H9 (cell line): ENCODE measurements at regions not wholly inside any gene's neighbourhood (a gene's known extent, or its start where the extent isn't known, plus 50 kb on each side); places are given as distances from the start of the nearest gene placed in this dataset.

Experiments used
- DNase-seq: peaks from one replicate; pipeline ENCODE4 v3.0.0-alpha.2; 2017
- H2AFZ ChIP-seq: one replicate; pipeline ENCODE4 v1.6.1; 2013; ENCODE audit warnings: mild to moderate bottlenecking, low read length, control low read depth, moderate library complexity
- H2AK5ac ChIP-seq: 2 replicates; pipeline ENCODE4 v1.6.1; 2013; ENCODE audit warnings: low read length, control low read depth, mixed read lengths; ENCODE audit not compliant: insufficient read length
- H2BK120ac ChIP-seq: one replicate; pipeline ENCODE4 v1.6.1; 2013; ENCODE audit warnings: low read depth, mild to moderate bottlenecking, low read length, control low read depth, inconsistent platforms; ENCODE audit not compliant: poor library complexity, severe bottlenecking
- H2BK12ac ChIP-seq: 2 replicates; pipeline ENCODE4 v1.6.1; 2013; ENCODE audit warnings: low read length, control low read depth, mixed read lengths, low read depth; ENCODE audit not compliant: insufficient read length
- H2BK15ac ChIP-seq: 2 replicates; pipeline ENCODE4 v1.6.1; 2013; ENCODE audit warnings: low read depth, low read length, control low read depth
- H2BK20ac ChIP-seq: one replicate; pipeline ENCODE4 v1.6.1; 2013; ENCODE audit warnings: low read depth, mild to moderate bottlenecking, low read length, control low read depth, inconsistent platforms; ENCODE audit not compliant: poor library complexity, severe bottlenecking
- H2BK5ac ChIP-seq: 2 replicates; pipeline ENCODE4 v1.6.1; 2013; ENCODE audit warnings: low read length, control low read depth, mixed read lengths; ENCODE audit not compliant: insufficient read length
- H3K14ac ChIP-seq: 2 replicates; pipeline ENCODE4 v1.6.1; 2013; ENCODE audit warnings: low read length, control low read depth; ENCODE audit not compliant: insufficient read depth
- H3K18ac ChIP-seq: 2 replicates; pipeline ENCODE4 v1.6.1; 2013; ENCODE audit warnings: low read depth, mild to moderate bottlenecking, mixed read lengths, low read length, control low read depth; ENCODE audit not compliant: insufficient read length
- H3K23ac ChIP-seq: 2 replicates; pipeline ENCODE4 v1.6.1; 2013; ENCODE audit warnings: low read length, control low read depth, mixed read lengths, low read depth; ENCODE audit not compliant: insufficient read length
- H3K23me2 ChIP-seq: 2 replicates; pipeline ENCODE4 v1.6.1; 2013; ENCODE audit warnings: low read depth, mild to moderate bottlenecking, mixed read lengths, low read length, control low read depth; ENCODE audit not compliant: insufficient read length, poor library complexity, severe bottlenecking
- H3K27ac ChIP-seq: 2 replicates; pipeline ENCODE4 v1.5.1; 2013; ENCODE audit warnings: low read length, control low read depth, mixed read lengths, low read depth; ENCODE audit not compliant: insufficient read length
- H3K27me3 ChIP-seq: 2 replicates; pipeline ENCODE4 v1.6.1; 2013; ENCODE audit warnings: low read length, control low read depth, inconsistent platforms; ENCODE audit not compliant: insufficient read depth
- H3K4ac ChIP-seq: 2 replicates; pipeline ENCODE4 v1.6.1; 2013; ENCODE audit warnings: low read depth, mild to moderate bottlenecking, control low read depth, inconsistent platforms, low read length, moderate library complexity
- H3K4me1 ChIP-seq: 2 replicates; pipeline ENCODE4 v1.6.1; 2013; ENCODE audit warnings: low read length, control low read depth, inconsistent platforms; ENCODE audit not compliant: insufficient read depth
- H3K4me2 ChIP-seq: 2 replicates; pipeline ENCODE4 v1.6.1; 2013; ENCODE audit warnings: low read length, control low read depth, mixed read lengths; ENCODE audit not compliant: insufficient read length, insufficient read depth
- H3K56ac ChIP-seq: 2 replicates; pipeline ENCODE4 v1.6.1; 2013; ENCODE audit warnings: low read depth, mild to moderate bottlenecking, mixed read lengths, low read length, control low read depth; ENCODE audit not compliant: insufficient read length
- H3K79me1 ChIP-seq: 2 replicates; pipeline ENCODE4 v1.6.1; 2013; ENCODE audit warnings: low read depth, mild to moderate bottlenecking, moderate library complexity, low read length, control low read depth, inconsistent platforms; ENCODE audit not compliant: insufficient read depth, poor library complexity, severe bottlenecking
- H3K79me2 ChIP-seq: 2 replicates; pipeline ENCODE4 v1.6.1; 2013; ENCODE audit warnings: low read length, control low read depth, inconsistent platforms; ENCODE audit not compliant: insufficient read depth
- H3K9ac ChIP-seq: 2 replicates; pipeline ENCODE4 v1.6.1; 2013; ENCODE audit warnings: low read length, control low read depth, mixed read lengths; ENCODE audit not compliant: insufficient read length; ENCODE audit errors: extremely low read depth
- H3K9me3 ChIP-seq: one replicate; pipeline ENCODE4 v1.6.1; 2013; ENCODE audit warnings: low read depth, low read length, inconsistent platforms; ENCODE audit not compliant: control insufficient read depth
- H3T11ph ChIP-seq: one replicate; pipeline ENCODE4 v1.6.1; 2013; ENCODE audit warnings: mild to moderate bottlenecking, low read length, control low read depth, inconsistent platforms
- H4K20me1 ChIP-seq: one replicate; pipeline ENCODE4 v1.6.1; 2013; ENCODE audit not compliant: control insufficient read depth, insufficient read length, insufficient read depth
- H4K5ac ChIP-seq: 2 replicates; pipeline ENCODE4 v1.6.1; 2013; ENCODE audit warnings: low read depth, mild to moderate bottlenecking, mixed read lengths, low read length, control low read depth; ENCODE audit not compliant: insufficient read length
- H4K8ac ChIP-seq: replicated peaks from 2 replicates; pipeline ENCODE4 v1.6.1; 2013; ENCODE audit warnings: low read length, control low read depth, mixed read lengths, low read depth; ENCODE audit not compliant: insufficient read length
- H4K91ac ChIP-seq: 2 replicates; pipeline ENCODE4 v1.6.1; 2013; ENCODE audit warnings: low read depth, mild to moderate bottlenecking, moderate library complexity, mixed read lengths, low read length, control low read depth; ENCODE audit not compliant: insufficient read length
- H3K27ac Mint-ChIP-seq, 3 experiments: 2 replicates in 2 of 3; 3 replicates in 1 of 3; pipeline ENCODE4 v1.8.0; 2020 to 2021; ENCODE audit warnings: mixed read lengths in 3 of 3, mild to moderate bottlenecking in 1 of 3, moderate library complexity in 1 of 3
- H3K27me3 Mint-ChIP-seq: 2 replicates; pipeline ENCODE4 v1.8.0; 2021; ENCODE audit warnings: low read depth, mild to moderate bottlenecking, moderate library complexity, mixed read lengths
- H3K36me3 Mint-ChIP-seq, 3 experiments: 2 replicates in 2 of 3; 3 replicates in 1 of 3; pipeline ENCODE4 v1.8.0; 2020 to 2021; ENCODE audit warnings: low read depth in 3 of 3, mixed read lengths in 3 of 3; ENCODE audit not compliant: insufficient read depth in 1 of 3
- H3K4me1 Mint-ChIP-seq, 2 experiments: 2 replicates each; pipeline ENCODE4 v1.8.0; 2020; ENCODE audit warnings: mixed read lengths in 2 of 2
- H3K4me3 Mint-ChIP-seq, 2 experiments: 2 replicates in 1 of 2; 3 replicates in 1 of 2; pipeline ENCODE4 v1.8.0; 2020 to 2021; ENCODE audit warnings: mild to moderate bottlenecking in 2 of 2, mixed read lengths in 2 of 2, moderate library complexity in 1 of 2
- H3K9me3 Mint-ChIP-seq, 2 experiments: 2 replicates in 1 of 2; 3 replicates in 1 of 2; pipeline ENCODE4 v1.8.0; 2020; ENCODE audit warnings: mild to moderate bottlenecking in 2 of 2, mixed read lengths in 2 of 2, moderate library complexity in 1 of 2
- WGBS: extraction: QIAGEN DNeasy Blood & Tissue Kit; methylation state at CpG from one replicate; pipeline ENCODE4 v1.1.7; 2013; ENCODE audit warnings: missing lambda C conversion rate, low lambda C conversion rate, mixed read lengths; ENCODE audit not compliant: insufficient read length; ENCODE audit errors: extremely low coverage; 5-methylcytosine and 5-hydroxymethylcytosine counted together
- TF ChIP-seq, protein P1 (sequence below): fragments of 200-600 bp; sonication (generic); conservative IDR thresholded peaks from 3 replicates; pipeline ENCODE4 v1.8.0; 2021; ENCODE audit warnings: antibody characterized with exemption, mild to moderate bottlenecking

DNA sequence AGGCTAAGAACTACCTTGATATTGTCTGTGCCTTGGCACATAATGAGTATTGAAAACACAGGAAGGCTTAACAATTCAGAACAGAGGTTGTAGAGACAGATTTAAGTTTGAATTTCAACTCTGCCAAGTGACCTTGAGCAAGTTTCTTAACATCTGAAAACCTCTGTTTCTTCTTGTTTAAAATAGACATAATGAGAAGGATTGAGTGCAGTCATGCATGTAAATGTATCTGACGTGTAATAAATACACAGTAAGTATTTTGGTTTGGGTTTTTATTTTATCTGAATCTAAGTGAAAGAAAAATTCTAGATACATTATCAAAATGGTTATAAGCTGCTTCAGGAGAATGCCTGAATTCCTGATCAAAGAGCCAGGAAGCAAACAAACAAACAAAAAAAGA lies 111.9 kb downstream of the ANXA5 start:
- no peaks in the 10 kb centered on the region for H3K4me1 ChIP-seq
- H2BK5ac ChIP-seq: no peak overlapping the region
- H3K27ac ChIP-seq: no peak overlapping the region
- H3K14ac ChIP-seq: no peak overlapping the region
- WGBS: no CpG with 5 or more reads among the region's 1 CpG
- H2BK120ac ChIP-seq: no peak overlapping the region
- H3K56ac ChIP-seq: no peak overlapping the region
- H3K9me3 ChIP-seq: no peaks in the 10 kb centered on the region
- H4K91ac ChIP-seq: no peak overlapping the region
- no peak overlapping the region for H2BK20ac ChIP-seq
- H4K20me1 ChIP-seq: no peaks in the 10 kb centered on the region
- no peak overlapping the region for H3T11ph ChIP-seq
- DNase-seq: no peak
- TF ChIP-seq, protein P1, sequence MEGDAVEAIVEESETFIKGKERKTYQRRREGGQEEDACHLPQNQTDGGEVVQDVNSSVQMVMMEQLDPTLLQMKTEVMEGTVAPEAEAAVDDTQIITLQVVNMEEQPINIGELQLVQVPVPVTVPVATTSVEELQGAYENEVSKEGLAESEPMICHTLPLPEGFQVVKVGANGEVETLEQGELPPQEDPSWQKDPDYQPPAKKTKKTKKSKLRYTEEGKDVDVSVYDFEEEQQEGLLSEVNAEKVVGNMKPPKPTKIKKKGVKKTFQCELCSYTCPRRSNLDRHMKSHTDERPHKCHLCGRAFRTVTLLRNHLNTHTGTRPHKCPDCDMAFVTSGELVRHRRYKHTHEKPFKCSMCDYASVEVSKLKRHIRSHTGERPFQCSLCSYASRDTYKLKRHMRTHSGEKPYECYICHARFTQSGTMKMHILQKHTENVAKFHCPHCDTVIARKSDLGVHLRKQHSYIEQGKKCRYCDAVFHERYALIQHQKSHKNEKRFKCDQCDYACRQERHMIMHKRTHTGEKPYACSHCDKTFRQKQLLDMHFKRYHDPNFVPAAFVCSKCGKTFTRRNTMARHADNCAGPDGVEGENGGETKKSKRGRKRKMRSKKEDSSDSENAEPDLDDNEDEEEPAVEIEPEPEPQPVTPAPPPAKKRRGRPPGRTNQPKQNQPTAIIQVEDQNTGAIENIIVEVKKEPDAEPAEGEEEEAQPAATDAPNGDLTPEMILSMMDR: no peak
- H4K8ac ChIP-seq: no peak overlapping the region
- no peak overlapping the region for H3K23ac ChIP-seq
- Mint-ChIP-seq H3K27me3 (no peaks in the 10 kb centered on the region; the same call in 1 of the 2 replicates), H3K9me3 (no peaks in the 10 kb centered on the region), H3K4me1 (peaks cover 5 to 6% of the 10 kb centered on the region in 2 experiments; a peak in 3 of 4 replicates), H3K4me3 (no peak overlapping the region), H3K36me3 (no peaks in the 10 kb centered on the region), H3K27ac (no peak overlapping the region)
- no peak overlapping the region for H2AFZ ChIP-seq
- no peaks in the 10 kb centered on the region for H3K79me1 ChIP-seq
- no peaks in the 10 kb centered on the region for H3K23me2 ChIP-seq
- no peak overlapping the region for H3K9ac ChIP-seq
- no peak overlapping the region for H3K18ac ChIP-seq
- H3K4me2 ChIP-seq: no peak overlapping the region
- H2BK12ac ChIP-seq: no peak overlapping the region
- H3K27me3 ChIP-seq: no peaks in the 10 kb centered on the region
- no peak overlapping the region for H3K4ac ChIP-seq
- H3K79me2 ChIP-seq: no peaks in the 10 kb centered on the region
- no peak overlapping the region for H2AK5ac ChIP-seq
- no peak overlapping the region for H2BK15ac ChIP-seq
- no peak overlapping the region for H4K5ac ChIP-seq
